GM12865 (cell line): ENCODE measurements at regions not wholly inside any gene's neighbourhood (a gene's known extent, or its start where the extent isn't known, plus 50 kb on each side); places are given as distances from the start of the nearest gene placed in this dataset.
"Not testable (repeated sequence)": the region's sequence is repeated elsewhere in the genome, so short reads cannot be mapped to it uniquely, and the experiment has no call there.

Source experiments
- DNase-seq: peaks from one replicate; pipeline ENCODE4 v3.0.0; 2010; ENCODE audit warnings: low read depth
- H3K4me3 ChIP-seq: 2 replicates; pipeline ENCODE4 v1.5.1; 2011; ENCODE audit warnings: mild to moderate bottlenecking, low read depth, low read length, control low read depth
- CTCF ChIP-seq: IDR thresholded peaks from 2 replicates; pipeline ENCODE4 v1.5.1; 2011; ENCODE audit warnings: low read length, control low read depth, low read depth, inconsistent platforms; ENCODE audit not compliant: insufficient read depth; ENCODE audit errors: missing control alignments

- no peak for DNase-seq
- TF ChIP-seq CTCF = no peak
Measured at GRCh38 chr16:13727943-13728342, 192.0 kb upstream of the ERCC4 start.

GRCh38 chr16:13733561-13733960 lies 186.4 kb upstream of the ERCC4 start:
- H3K4me3 ChIP-seq = no peak overlapping the region
- no peak for DNase-seq
- TF ChIP-seq CTCF = no peak

More at GRCh38 chr16:13727943-13728342, 192.0 kb upstream of the ERCC4 start:
- H3K4me3 ChIP-seq = no peak overlapping the region

GRCh38 chr16:13739621-13740373 lies 180.2 kb upstream of the ERCC4 start:
- not testable (repeated sequence) for H3K4me3 ChIP-seq, DNase-seq

GRCh38 chr16:13742928-13743327 lies 177.0 kb upstream of the ERCC4 start:
- H3K4me3 ChIP-seq = no peak overlapping the region
- TF ChIP-seq CTCF = no peak
- no peak for DNase-seq

GRCh38 chr16:13743571-13743970 lies 176.4 kb upstream of the ERCC4 start:
- no peak for TF ChIP-seq CTCF
- DNase-seq = no peak
- H3K4me3 ChIP-seq = no peak overlapping the region

- TF ChIP-seq CTCF = no peak
- no peak overlapping the region for H3K4me3 ChIP-seq
Measured at GRCh38 chr16:13756411-13757140, 163.4 kb upstream of the ERCC4 start.

GRCh38 chr16:13766334-13766733 lies 153.6 kb upstream of the ERCC4 start:
- H3K4me3 ChIP-seq = no peak overlapping the region
- no peak for DNase-seq
- no peak for TF ChIP-seq CTCF

More at GRCh38 chr16:13756411-13757140, 163.4 kb upstream of the ERCC4 start:
- DNase-seq = no peak
